ENCODE measurements at regions not wholly inside any gene's neighbourhood (a gene's known extent, or its start where the extent isn't known, plus 50 kb on each side); places are given as distances from the start of the nearest gene placed in this dataset.
"Not testable (repeated sequence)": the region's sequence is repeated elsewhere in the genome, so short reads cannot be mapped to it uniquely, and the experiment has no call there.

GRCh38 chr7:93690021-93690420, 115.5 kb upstream of the CALCR start:
- Mint-ChIP-seq H3K27me3 (ENCODE audit: insufficient read depth, unreplicated experiment) (peaks cover 7% of the 10 kb centered on the region), H3K4me1 (ENCODE audit: insufficient read depth, unreplicated experiment) (no peaks in the 10 kb centered on the region), H3K27ac (ENCODE audit: low read depth, unreplicated experiment) (no peak overlapping the region), H3K4me3 (ENCODE audit: unreplicated experiment) (no peak overlapping the region), H3K36me3 (ENCODE audit: insufficient read depth, unreplicated experiment) (no peaks in the 10 kb centered on the region), H3K9me3 (ENCODE audit: unreplicated experiment) (no peaks in the 10 kb centered on the region)
- ChIA-PET POLR2A (no interaction called here), CTCF (interaction anchor here (1.2 kb wide), 1 partner anchor 68 kb away, joined by 3 read pairs; no protein-coding TSS in a partner anchor)
- DNase-seq (ENCODE audit: unreplicated experiment), result no peak
- no TSS peak for BruUV-seq (replicated peaks)
- TF ChIP-seq CTCF (IDR thresholded peaks at IDR 0.05; ENCODE audit: unreplicated experiment), result no peak
- intact Hi-C loops (cut with micrococcal nuclease), result no loop called here

- Mint-ChIP-seq H3K4me1 (ENCODE audit: insufficient read depth, unreplicated experiment) (no peaks in the 10 kb centered on the region), H3K4me3 (ENCODE audit: unreplicated experiment) (no peak overlapping the region), H3K27ac (ENCODE audit: low read depth, unreplicated experiment) (no peak overlapping the region), H3K27me3 (ENCODE audit: insufficient read depth, unreplicated experiment) (peaks cover 40% of the 10 kb centered on the region), H3K9me3 (ENCODE audit: unreplicated experiment) (no peaks in the 10 kb centered on the region), H3K36me3 (ENCODE audit: insufficient read depth, unreplicated experiment) (no peaks in the 10 kb centered on the region)
- intact Hi-C loops (cut with micrococcal nuclease), result no loop called here
- POLR2A ChIA-PET, result no interaction called here
- TF ChIP-seq CTCF (IDR thresholded peaks at IDR 0.05; ENCODE audit: unreplicated experiment), result no peak
- CTCF ChIA-PET, result no interaction called here
- DNase-seq (ENCODE audit: unreplicated experiment), result no peak
- BruUV-seq (replicated peaks), result no TSS peak
Measured at GRCh38 chr7:93678185-93678584, 103.7 kb upstream of the CALCR start.

GRCh38 chr7:93663561-93664299, 89.2 kb upstream of the CALCR start:
- BruUV-seq (replicated peaks), result no TSS peak
- H3K4me1 Mint-ChIP-seq (ENCODE audit: insufficient read depth, unreplicated experiment), result no peaks in the 10 kb centered on the region
- H3K36me3 Mint-ChIP-seq (ENCODE audit: insufficient read depth, unreplicated experiment), result no peaks in the 10 kb centered on the region
- peaks cover 69% of the 10 kb centered on the region for H3K27me3 Mint-ChIP-seq (ENCODE audit: insufficient read depth, unreplicated experiment)
- no peak overlapping the region for H3K27ac Mint-ChIP-seq (ENCODE audit: low read depth, unreplicated experiment)
- TF ChIP-seq CTCF (IDR thresholded peaks at IDR 0.05; ENCODE audit: unreplicated experiment), result no peak
- intact Hi-C loops (cut with micrococcal nuclease), result no loop called here
- CTCF ChIA-PET, result no interaction called here
- POLR2A ChIA-PET, result no interaction called here
- no peak overlapping the region for H3K4me3 Mint-ChIP-seq (ENCODE audit: unreplicated experiment)
- DNase-seq (ENCODE audit: unreplicated experiment), result no peak
- H3K9me3 Mint-ChIP-seq (ENCODE audit: unreplicated experiment), result no peaks in the 10 kb centered on the region

GRCh38 chr7:93658163-93658562, 83.6 kb upstream of the CALCR start:
- intact Hi-C loops (cut with micrococcal nuclease); H3K9me3 Mint-ChIP-seq (ENCODE audit: unreplicated experiment); H3K36me3 Mint-ChIP-seq (ENCODE audit: insufficient read depth, unreplicated experiment); POLR2A ChIA-PET; H3K4me3 Mint-ChIP-seq (ENCODE audit: unreplicated experiment); H3K27ac Mint-ChIP-seq (ENCODE audit: low read depth, unreplicated experiment); CTCF ChIA-PET; BruUV-seq (replicated peaks); H3K4me1 Mint-ChIP-seq (ENCODE audit: insufficient read depth, unreplicated experiment); DNase-seq (ENCODE audit: unreplicated experiment): not testable (repeated sequence)
- peaks cover 84% of the 10 kb centered on the region for H3K27me3 Mint-ChIP-seq (ENCODE audit: insufficient read depth, unreplicated experiment)
